Panc1 (cell line): ENCODE measurements at regions not wholly inside any gene's neighbourhood (a gene's known extent, or its start where the extent isn't known, plus 50 kb on each side); places are given as distances from the start of the nearest gene placed in this dataset.

ENCODE experiments used
- ATAC-seq: fragments of 200-7000 bp; cut with Tn5 transposase; 2 replicates; pipeline ENCODE4 v1.9.1; 2020; ENCODE audit warnings: mild to moderate bottlenecking, moderate library complexity
- BruUV-seq: library from RNA; stranded (reverse); fragments of 400-500 nt; replicated peaks from 2 replicates; lab custom pipeline; 2021; lab: Mats Ljungman, UMichigan
- CTCF ChIA-PET: fragments of 300-600 bp; sonication (Branson Sonifier 250); formaldehyde crosslinking; loops from one replicate; lab custom pipeline; 2022; ENCODE audit warnings: antibody characterized with exemption; lab: Charles Lee
- POLR2A ChIA-PET: fragments of 300-600 bp; sonication (Branson Sonifier 250); formaldehyde crosslinking; loops from one replicate; lab custom pipeline; 2022; ENCODE audit warnings: antibody characterized with exemption; lab: Charles Lee
- DNase-seq: peaks from one replicate; pipeline ENCODE4 v3.0.0-alpha.2; 2010; ENCODE audit warnings: low read depth, low spot score
- H3K27ac ChIP-seq: 2 replicates; pipeline ENCODE4 v1.5.1; 2011; ENCODE audit warnings: mild to moderate bottlenecking, low read length, inconsistent platforms
- H3K27me3 ChIP-seq: fragments of 200-500 bp; sonication (Bioruptor generic); 2 replicates; pipeline ENCODE4 v1.6.0; 2014; ENCODE audit warnings: low read length, inconsistent platforms; ENCODE audit not compliant: control insufficient read depth, insufficient read depth
- H3K36me3 ChIP-seq: fragments of 200-500 bp; sonication (Bioruptor generic); 2 replicates; pipeline ENCODE4 v1.5.1; 2014; ENCODE audit warnings: inconsistent platforms, mild to moderate bottlenecking, low read length, moderate library complexity; ENCODE audit not compliant: control insufficient read depth, insufficient read depth
- H3K4me1 ChIP-seq: 2 replicates; pipeline ENCODE4 v1.5.1; 2011; ENCODE audit warnings: inconsistent platforms, mild to moderate bottlenecking, low read length, moderate library complexity; ENCODE audit not compliant: control insufficient read depth, insufficient read depth
- H3K4me3 ChIP-seq, 2 experiments: 2 replicates each; pipeline ENCODE4 v1.5.1; 2011 to 2012; ENCODE audit warnings: low read depth in 2 of 2, low read length in 2 of 2, mild to moderate bottlenecking in 2 of 2, inconsistent platforms in 1 of 2, moderate library complexity in 1 of 2
- H3K9me3 ChIP-seq: fragments of 200-500 bp; sonication (Bioruptor generic); 2 replicates; pipeline ENCODE4 v1.5.1; 2014; ENCODE audit warnings: low read depth, mild to moderate bottlenecking, inconsistent platforms, low read length, moderate library complexity; ENCODE audit not compliant: control insufficient read depth, insufficient read depth
- CTCF ChIP-seq: fragments of 450-650 bp; IDR thresholded peaks from 2 replicates; pipeline ENCODE4 v1.5.1; 2017; ENCODE audit warnings: mild to moderate bottlenecking
- POLR2AphosphoS5 ChIP-seq: IDR thresholded peaks from 2 replicates; pipeline ENCODE4 v1.6.1; 2012; ENCODE audit warnings: mild to moderate bottlenecking, low read depth, low read length, moderate library complexity
- REST ChIP-seq, 2 experiments: IDR thresholded peaks; 2 replicates each; pipeline ENCODE4 v1.6.1; 2011 to 2012; ENCODE audit warnings: low read depth in 2 of 2, control low read depth in 1 of 2, low read length in 1 of 2, mild to moderate bottlenecking in 1 of 2, moderate library complexity in 1 of 2; ENCODE audit not compliant: insufficient read depth in 1 of 2
- SIN3A ChIP-seq: IDR thresholded peaks from 2 replicates; pipeline ENCODE4 v1.6.1; 2012; ENCODE audit warnings: low read depth, mild to moderate bottlenecking, low read length, moderate library complexity, borderline replicate concordance; ENCODE audit not compliant: insufficient read depth
- TCF7L2 ChIP-seq: IDR thresholded peaks from 2 replicates; pipeline ENCODE4 v1.6.1; 2011; ENCODE audit warnings: mild to moderate bottlenecking, low read depth, low read length, inconsistent platforms
- in situ Hi-C: cut with HindIII; loops from 2 replicates; pipeline ENCODE4 v1.10.0; 2016; ENCODE audit warnings: low sequenced_read_pairs, low pct_unique_long_range_greater_than_20kb
- intact Hi-C: fragments of 100-400 bp; cut with micrococcal nuclease; formaldehyde crosslinking; loops from one replicate; pipeline ENCODE4 v1.10.0; 2022; ENCODE audit not compliant: unreplicated experiment

GRCh38 chrX:67114635-67115034 is 429.2 kb upstream of the AR start:
- in situ Hi-C loops: no loop called here
- TF ChIP-seq POLR2AphosphoS5 (no peak), TCF7L2 (no peak), REST (IDR thresholded peaks at IDR 0.05; ENCODE audit: insufficient read depth in 1 of 2, low read depth in 2 of 2, low read length in 1 of 2) (no peak), SIN3A (no peak), CTCF (no peak)
- no peak overlapping the region for H3K27ac ChIP-seq
- ChIA-PET CTCF (no interaction called here), POLR2A (no interaction called here)
- no peak for DNase-seq
- H3K4me1 ChIP-seq: no peaks in the 10 kb centered on the region
- BruUV-seq: no TSS peak
- no peaks in the 10 kb centered on the region for H3K27me3 ChIP-seq
- no peak for ATAC-seq
- intact Hi-C loops: no loop called here
- H3K36me3 ChIP-seq: no peaks in the 10 kb centered on the region
- no peak overlapping the region for H3K4me3 ChIP-seq
- no peaks in the 10 kb centered on the region for H3K9me3 ChIP-seq

DNA sequence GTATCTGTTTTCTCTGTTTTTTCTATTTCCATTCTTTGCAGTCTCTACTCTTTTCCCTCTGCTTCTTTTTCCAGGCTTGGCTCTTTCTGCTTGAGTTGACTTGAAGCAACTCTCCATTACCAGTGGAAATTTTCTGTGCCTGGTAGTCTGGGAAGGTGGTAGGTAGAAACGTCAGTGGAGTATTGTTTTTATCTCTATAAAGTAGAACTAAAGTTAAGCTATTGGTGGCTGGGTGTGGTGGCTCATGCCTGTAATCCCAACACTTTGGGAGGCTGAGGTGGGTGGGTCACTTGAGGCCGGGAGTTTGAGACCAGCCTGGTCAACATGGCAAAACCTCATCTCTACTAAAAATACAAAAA is 438.1 kb upstream of the AR start:
- no TSS peak for BruUV-seq
- Histone ChIP-seq H3K4me3 (no peak overlapping the region), H3K4me1 (no peaks in the 10 kb centered on the region), H3K27ac (no peak overlapping the region), H3K9me3 (no peaks in the 10 kb centered on the region), H3K27me3 (no peaks in the 10 kb centered on the region), H3K36me3 (no peaks in the 10 kb centered on the region)
- POLR2A ChIA-PET: no interaction called here
- in situ Hi-C loops: no loop called here
- ATAC-seq (no peak), DNase-seq (no peak)
- TF ChIP-seq SIN3A (no peak), TCF7L2 (no peak), REST (IDR thresholded peaks at IDR 0.05; ENCODE audit: insufficient read depth in 1 of 2, low read depth in 2 of 2, low read length in 1 of 2) (no peak), POLR2AphosphoS5 (no peak), CTCF (no peak)
- intact Hi-C loops: no loop called here
- CTCF ChIA-PET: no interaction called here
